HG02938 (cell line): ENCODE measurements at regions not wholly inside any gene's neighbourhood (a gene's known extent, or its start where the extent isn't known, plus 50 kb on each side); places are given as distances from the start of the nearest gene placed in this dataset.

ENCODE experiments used
- ATAC-seq: cut with Tn5 transposase; IDR thresholded peaks from one replicate; pipeline ENCODE4 v1.9.1; 2021; ENCODE audit warnings: mild to moderate bottlenecking, moderate library complexity; ENCODE audit not compliant: unreplicated experiment

- ATAC-seq = no peak
These were observed 115.0 kb upstream of the INPP4B start for GRCh38 chr4:142960867-142961644.

- ATAC-seq = no peak
These were observed 115.8 kb upstream of the INPP4B start for GRCh38 chr4:142961866-142962265.

- no peak for ATAC-seq
These were observed 128.2 kb upstream of the INPP4B start for GRCh38 chr4:142974328-142974727.

GRCh38 chr4:142975618-142976017, 129.5 kb upstream of the INPP4B start:
- no peak for ATAC-seq

- no peak for ATAC-seq
These were observed 130.4 kb upstream of the INPP4B start for GRCh38 chr4:142976482-142976881.

GRCh38 chr4:142977182-142977581, 131.1 kb upstream of the INPP4B start:
- no peak for ATAC-seq

GRCh38 chr4:142983065-142983464, 137.0 kb upstream of the INPP4B start:
- no peak for ATAC-seq

GRCh38 chr4:142983589-142983988, 137.5 kb upstream of the INPP4B start:
- ATAC-seq = no peak

- ATAC-seq = no peak
These were observed 138.9 kb upstream of the INPP4B start for GRCh38 chr4:142984871-142985585.

GRCh38 chr4:143016171-143016570, 168.5 kb upstream of the USP38 start:
- no peak for ATAC-seq

- no peak for ATAC-seq
These were observed 167.5 kb upstream of the USP38 start for GRCh38 chr4:143017210-143017609.

GRCh38 chr4:143019351-143019750, 165.4 kb upstream of the USP38 start:
- no peak for ATAC-seq

- ATAC-seq = peak; percentile 74
These were observed 163.3 kb upstream of the USP38 start for GRCh38 chr4:143021384-143021783.

- ATAC-seq = peak; percentile 20
These were observed 161.3 kb upstream of the USP38 start for GRCh38 chr4:143023239-143023918.

- ATAC-seq = peak; percentile 44
These were observed 159.5 kb upstream of the USP38 start for GRCh38 chr4:143025081-143025704.

GRCh38 chr4:143026459-143027170, 158.1 kb upstream of the USP38 start:
- ATAC-seq = no peak

GRCh38 chr4:143035661-143036060, 149.1 kb upstream of the USP38 start:
- ATAC-seq = no peak

GRCh38 chr4:143036443-143036842, 148.3 kb upstream of the USP38 start:
- no peak for ATAC-seq

- ATAC-seq = no peak
These were observed 138.3 kb upstream of the USP38 start for GRCh38 chr4:143046454-143046853.

- no peak for ATAC-seq
These were observed 137.8 kb upstream of the USP38 start for GRCh38 chr4:143046906-143047305.

GRCh38 chr4:143054971-143055370, 129.7 kb upstream of the USP38 start:
- ATAC-seq = no peak
